ENCODE measurements at regions not wholly inside any gene's neighbourhood (a gene's known extent, or its start where the extent isn't known, plus 50 kb on each side); places are given as distances from the start of the nearest gene placed in this dataset.

GRCh38 chr6:106832766-106833510 is 141.6 kb downstream of the CD24 start:
- Histone ChIP-seq H3K4me3 (ENCODE audit: low read length) (no peak overlapping the region), H4K20me1 (ENCODE audit: insufficient read depth, low read length) (no peaks in the 10 kb centered on the region), H3K27ac (ENCODE audit: low read length) (no peak overlapping the region), H3K79me2 (ENCODE audit: low read length) (no peaks in the 10 kb centered on the region), H3K36me3 (replicated peaks; ENCODE audit: low read depth, low read length) (no peaks in the 10 kb centered on the region), H3K4me2 (ENCODE audit: low read length) (no peak overlapping the region), H2AFZ (ENCODE audit: low read depth, low read length) (no peak overlapping the region), H3K4me1 (ENCODE audit: low read length) (peaks cover 14% of the 10 kb centered on the region), H3K9ac (ENCODE audit: low read length) (no peak overlapping the region), H3K27me3 (ENCODE audit: low read depth, low read length) (peaks cover 3% of the 10 kb centered on the region; the same call in 1 of the 2 replicates), H3K9me3 (ENCODE audit: insufficient read depth, low read length) (no peaks in the 10 kb centered on the region)
- no peak for TF ChIP-seq EZH2phosphoT487 (IDR thresholded peaks at IDR 0.05; ENCODE audit: low read depth)
- TF ChIP-seq, protein P1, sequence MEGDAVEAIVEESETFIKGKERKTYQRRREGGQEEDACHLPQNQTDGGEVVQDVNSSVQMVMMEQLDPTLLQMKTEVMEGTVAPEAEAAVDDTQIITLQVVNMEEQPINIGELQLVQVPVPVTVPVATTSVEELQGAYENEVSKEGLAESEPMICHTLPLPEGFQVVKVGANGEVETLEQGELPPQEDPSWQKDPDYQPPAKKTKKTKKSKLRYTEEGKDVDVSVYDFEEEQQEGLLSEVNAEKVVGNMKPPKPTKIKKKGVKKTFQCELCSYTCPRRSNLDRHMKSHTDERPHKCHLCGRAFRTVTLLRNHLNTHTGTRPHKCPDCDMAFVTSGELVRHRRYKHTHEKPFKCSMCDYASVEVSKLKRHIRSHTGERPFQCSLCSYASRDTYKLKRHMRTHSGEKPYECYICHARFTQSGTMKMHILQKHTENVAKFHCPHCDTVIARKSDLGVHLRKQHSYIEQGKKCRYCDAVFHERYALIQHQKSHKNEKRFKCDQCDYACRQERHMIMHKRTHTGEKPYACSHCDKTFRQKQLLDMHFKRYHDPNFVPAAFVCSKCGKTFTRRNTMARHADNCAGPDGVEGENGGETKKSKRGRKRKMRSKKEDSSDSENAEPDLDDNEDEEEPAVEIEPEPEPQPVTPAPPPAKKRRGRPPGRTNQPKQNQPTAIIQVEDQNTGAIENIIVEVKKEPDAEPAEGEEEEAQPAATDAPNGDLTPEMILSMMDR (IDR thresholded peaks at IDR 0.05; ENCODE audit: low read depth, low read length) = no peak

DNA sequence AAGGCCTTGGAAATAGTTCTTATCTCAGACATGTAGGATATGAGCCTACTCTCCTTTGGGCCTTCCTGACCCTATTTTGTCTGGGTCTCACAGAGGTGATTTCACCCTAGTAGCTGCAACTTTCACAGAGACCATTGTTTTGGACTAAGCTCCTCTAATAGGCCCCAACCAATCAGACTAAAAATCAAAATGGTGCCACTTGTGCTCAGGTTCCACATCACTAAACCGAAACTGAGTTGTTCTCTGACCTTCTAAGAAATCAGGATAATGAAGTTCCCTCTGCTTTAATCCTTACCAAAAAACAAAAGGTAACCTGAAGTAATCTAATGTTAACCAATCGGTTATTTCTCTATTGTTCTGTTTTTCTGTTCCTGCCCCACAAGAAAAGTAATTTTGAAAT is 143.6 kb downstream of the CD24 start:
- TF ChIP-seq EZH2phosphoT487 (IDR thresholded peaks at IDR 0.05; ENCODE audit: low read depth) = no peak
- TF ChIP-seq, protein P1 (IDR thresholded peaks at IDR 0.05; ENCODE audit: low read depth, low read length) = no peak
- no peak overlapping the region for H3K27ac ChIP-seq (ENCODE audit: low read length)
- no peak overlapping the region for H3K9ac ChIP-seq (ENCODE audit: low read length)
- H3K27me3 ChIP-seq (ENCODE audit: low read depth, low read length) = peaks cover 3% of the 10 kb centered on the region; the same call in 1 of the 2 replicates
- H4K20me1 ChIP-seq (ENCODE audit: insufficient read depth, low read length) = no peaks in the 10 kb centered on the region
- no peak overlapping the region for H3K4me2 ChIP-seq (ENCODE audit: low read length)
- no peak overlapping the region for H2AFZ ChIP-seq (ENCODE audit: low read depth, low read length)
- H3K36me3 ChIP-seq (replicated peaks; ENCODE audit: low read depth, low read length) = no peaks in the 10 kb centered on the region
- no peaks in the 10 kb centered on the region for H3K9me3 ChIP-seq (ENCODE audit: insufficient read depth, low read length)
- H3K4me1 ChIP-seq (ENCODE audit: low read length) = 0 out of 2 replicates have a peak, but pooled peaks cover 4% of the 10 kb centered on the region
- no peak overlapping the region for H3K4me3 ChIP-seq (ENCODE audit: low read length)
- no peaks in the 10 kb centered on the region for H3K79me2 ChIP-seq (ENCODE audit: low read length)

GRCh38 chr6:106829451-106829850 is 145.1 kb downstream of the CD24 start:
- Histone ChIP-seq H3K27ac (ENCODE audit: low read length) (no peak overlapping the region), H3K36me3 (replicated peaks; ENCODE audit: low read depth, low read length) (no peaks in the 10 kb centered on the region), H3K79me2 (ENCODE audit: low read length) (no peaks in the 10 kb centered on the region), H3K4me3 (ENCODE audit: low read length) (no peak overlapping the region), H3K9me3 (ENCODE audit: insufficient read depth, low read length) (no peaks in the 10 kb centered on the region), H3K4me2 (ENCODE audit: low read length) (no peak overlapping the region), H3K4me1 (ENCODE audit: low read length) (0 out of 2 replicates have a peak, but pooled peaks cover 4% of the 10 kb centered on the region), H3K9ac (ENCODE audit: low read length) (no peak overlapping the region), H2AFZ (ENCODE audit: low read depth, low read length) (no peak overlapping the region), H4K20me1 (ENCODE audit: insufficient read depth, low read length) (no peaks in the 10 kb centered on the region), H3K27me3 (ENCODE audit: low read depth, low read length) (peaks cover 3% of the 10 kb centered on the region; the same call in 1 of the 2 replicates)
- no peak for TF ChIP-seq EZH2phosphoT487 (IDR thresholded peaks at IDR 0.05; ENCODE audit: low read depth)
- TF ChIP-seq, protein P1 (IDR thresholded peaks at IDR 0.05; ENCODE audit: low read depth, low read length) = no peak

GRCh38 chr6:106827081-106827480 is 147.4 kb downstream of the CD24 start:
- Histone ChIP-seq H3K4me3 (ENCODE audit: low read length) (no peak overlapping the region), H3K9me3 (ENCODE audit: insufficient read depth, low read length) (no peaks in the 10 kb centered on the region), H3K4me1 (ENCODE audit: low read length) (0 out of 2 replicates have a peak, but pooled peaks cover 4% of the 10 kb centered on the region), H3K36me3 (replicated peaks; ENCODE audit: low read depth, low read length) (no peaks in the 10 kb centered on the region), H2AFZ (ENCODE audit: low read depth, low read length) (no peak overlapping the region), H4K20me1 (ENCODE audit: insufficient read depth, low read length) (no peaks in the 10 kb centered on the region), H3K4me2 (ENCODE audit: low read length) (no peak overlapping the region), H3K27me3 (ENCODE audit: low read depth, low read length) (no peaks in the 10 kb centered on the region), H3K79me2 (ENCODE audit: low read length) (no peaks in the 10 kb centered on the region), H3K27ac (ENCODE audit: low read length) (no peak overlapping the region), H3K9ac (ENCODE audit: low read length) (no peak overlapping the region)
- no peak for TF ChIP-seq EZH2phosphoT487 (IDR thresholded peaks at IDR 0.05; ENCODE audit: low read depth)
- TF ChIP-seq, protein P1 (IDR thresholded peaks at IDR 0.05; ENCODE audit: low read depth, low read length) = no peak
